KMS-11 (cell line): ENCODE measurements at regions not wholly inside any gene's neighbourhood (a gene's known extent, or its start where the extent isn't known, plus 50 kb on each side); places are given as distances from the start of the nearest gene placed in this dataset.
"Not testable (repeated sequence)": the region's sequence is repeated elsewhere in the genome, so short reads cannot be mapped to it uniquely, and the experiment has no call there.

ENCODE experiments used
- H2AFZ ChIP-seq: fragments of 200-600 bp; sonication (generic); 2 replicates; pipeline ENCODE4 v1.6.1; 2016; ENCODE audit warnings: antibody characterized with exemption, mixed run types, low read depth
- H3K27ac ChIP-seq: fragments of 200-600 bp; sonication (generic); 2 replicates; pipeline ENCODE4 v1.6.1; 2016; ENCODE audit warnings: mild to moderate bottlenecking, mixed run types
- H3K27me3 ChIP-seq: fragments of 200-600 bp; sonication (generic); 2 replicates; pipeline ENCODE4 v1.6.1; 2017; ENCODE audit warnings: mild to moderate bottlenecking, low read depth, mixed run types, moderate library complexity; ENCODE audit not compliant: insufficient read depth
- H3K36me3 ChIP-seq: fragments of 200-600 bp; sonication (generic); 2 replicates; pipeline ENCODE4 v1.6.1; 2017; ENCODE audit warnings: mild to moderate bottlenecking, mixed run types; ENCODE audit not compliant: insufficient read depth
- H3K4me1 ChIP-seq: fragments of 200-600 bp; sonication (generic); 2 replicates; pipeline ENCODE4 v1.6.1; 2016; ENCODE audit warnings: mild to moderate bottlenecking, low read depth, mixed run types; ENCODE audit not compliant: poor library complexity, severe bottlenecking
- H3K4me2 ChIP-seq: fragments of 200-600 bp; sonication (generic); 2 replicates; pipeline ENCODE4 v1.7.0; 2016; ENCODE audit warnings: mild to moderate bottlenecking, mixed run types
- H3K4me3 ChIP-seq: fragments of 200-600 bp; sonication (generic); IDR thresholded peaks from 2 replicates; pipeline ENCODE4 v1.6.1; 2017; ENCODE audit warnings: low read depth, low read length, mixed read lengths; ENCODE audit not compliant: insufficient read depth
- H3K79me2 ChIP-seq: fragments of 200-600 bp; sonication (generic); 2 replicates; pipeline ENCODE4 v1.6.1; 2016; ENCODE audit warnings: low read depth, mixed run types; ENCODE audit not compliant: insufficient read depth
- H3K9ac ChIP-seq: fragments of 200-600 bp; sonication (generic); 2 replicates; pipeline ENCODE4 v1.6.1; 2016; ENCODE audit warnings: mild to moderate bottlenecking, mixed run types
- H4K20me1 ChIP-seq: fragments of 200-600 bp; sonication (generic); 2 replicates; pipeline ENCODE4 v1.6.1; 2016; ENCODE audit warnings: mild to moderate bottlenecking, mixed run types; ENCODE audit not compliant: insufficient read depth
- TF ChIP-seq, protein P1 (sequence below): fragments of 200-600 bp; sonication (generic); conservative IDR thresholded peaks from 2 replicates; pipeline ENCODE4 v1.6.1; 2017; ENCODE audit warnings: low read depth, mild to moderate bottlenecking, antibody characterized with exemption, low read length, moderate library complexity, mixed read lengths

- Histone ChIP-seq H3K36me3 (no peaks in the 10 kb centered on the region), H3K4me3 (no peak overlapping the region), H3K9ac (no peak overlapping the region), H3K4me1 (peaks cover 46% of the 10 kb centered on the region), H3K27me3 (no peaks in the 10 kb centered on the region), H2AFZ (no peak overlapping the region), H3K4me2 (no peak overlapping the region; the same call in 1 of the 2 replicates), H3K79me2 (no peaks in the 10 kb centered on the region), H4K20me1 (no peaks in the 10 kb centered on the region), H3K27ac (no peak overlapping the region)
- TF ChIP-seq, protein P1, sequence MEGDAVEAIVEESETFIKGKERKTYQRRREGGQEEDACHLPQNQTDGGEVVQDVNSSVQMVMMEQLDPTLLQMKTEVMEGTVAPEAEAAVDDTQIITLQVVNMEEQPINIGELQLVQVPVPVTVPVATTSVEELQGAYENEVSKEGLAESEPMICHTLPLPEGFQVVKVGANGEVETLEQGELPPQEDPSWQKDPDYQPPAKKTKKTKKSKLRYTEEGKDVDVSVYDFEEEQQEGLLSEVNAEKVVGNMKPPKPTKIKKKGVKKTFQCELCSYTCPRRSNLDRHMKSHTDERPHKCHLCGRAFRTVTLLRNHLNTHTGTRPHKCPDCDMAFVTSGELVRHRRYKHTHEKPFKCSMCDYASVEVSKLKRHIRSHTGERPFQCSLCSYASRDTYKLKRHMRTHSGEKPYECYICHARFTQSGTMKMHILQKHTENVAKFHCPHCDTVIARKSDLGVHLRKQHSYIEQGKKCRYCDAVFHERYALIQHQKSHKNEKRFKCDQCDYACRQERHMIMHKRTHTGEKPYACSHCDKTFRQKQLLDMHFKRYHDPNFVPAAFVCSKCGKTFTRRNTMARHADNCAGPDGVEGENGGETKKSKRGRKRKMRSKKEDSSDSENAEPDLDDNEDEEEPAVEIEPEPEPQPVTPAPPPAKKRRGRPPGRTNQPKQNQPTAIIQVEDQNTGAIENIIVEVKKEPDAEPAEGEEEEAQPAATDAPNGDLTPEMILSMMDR: no peak
Observed at GRCh38 chr10:129059977-129060376, 407.1 kb upstream of the MGMT start.

DNA sequence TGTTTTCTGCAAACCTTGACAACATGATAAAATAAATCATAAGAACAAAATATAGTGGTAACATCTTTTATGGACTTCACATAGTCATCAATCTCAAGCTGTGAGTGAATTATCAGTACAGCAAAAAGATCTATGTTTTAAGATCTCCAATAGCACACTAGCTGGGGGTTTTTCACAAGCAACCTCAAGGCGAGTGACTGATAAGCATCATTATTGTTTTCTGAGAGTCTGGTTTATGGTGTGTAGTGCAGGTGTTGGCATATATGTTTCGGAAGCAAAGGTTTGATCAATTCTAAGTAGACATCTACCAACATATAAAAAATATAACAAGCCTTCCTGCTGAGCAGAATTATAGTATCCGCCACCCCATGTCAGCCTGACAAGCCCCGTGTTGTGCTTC is 403.8 kb upstream of the MGMT start:
- Histone ChIP-seq H2AFZ (no peak overlapping the region), H3K27me3 (no peaks in the 10 kb centered on the region), H3K4me1 (peaks cover 23% of the 10 kb centered on the region), H3K4me3 (no peak overlapping the region), H3K36me3 (no peaks in the 10 kb centered on the region), H3K9ac (no peak overlapping the region), H3K79me2 (no peaks in the 10 kb centered on the region), H4K20me1 (no peaks in the 10 kb centered on the region), H3K27ac (no peak overlapping the region), H3K4me2 (no peak overlapping the region)
- TF ChIP-seq, protein P1: no peak

DNA sequence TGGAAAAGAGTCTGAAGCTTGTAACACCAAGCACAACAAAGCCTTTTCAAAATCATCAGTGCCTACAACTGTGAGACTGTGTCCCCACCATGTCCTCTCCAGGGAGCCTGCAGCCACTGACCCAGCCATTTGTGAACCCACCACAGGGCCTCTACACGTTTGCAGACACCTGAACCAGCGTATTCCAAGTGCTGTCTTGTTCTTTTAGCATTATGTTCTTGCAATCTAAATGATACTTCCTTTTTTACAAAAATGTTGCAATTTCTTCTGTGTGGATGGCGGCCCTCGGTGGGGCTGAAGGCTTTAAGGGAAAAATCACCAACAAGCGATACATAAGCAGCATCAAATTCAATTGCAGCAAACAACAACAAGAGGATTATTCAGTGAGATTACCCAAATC is 403.2 kb upstream of the MGMT start:
- TF ChIP-seq, protein P1: no peak
- Histone ChIP-seq H3K4me3 (no peak overlapping the region), H3K79me2 (no peaks in the 10 kb centered on the region), H3K36me3 (no peaks in the 10 kb centered on the region), H3K27me3 (no peaks in the 10 kb centered on the region), H2AFZ (no peak overlapping the region), H3K27ac (no peak overlapping the region), H3K9ac (no peak overlapping the region), H3K4me2 (no peak overlapping the region), H3K4me1 (peaks cover 16% of the 10 kb centered on the region), H4K20me1 (no peaks in the 10 kb centered on the region)

GRCh38 chr10:129066529-129066928 is 400.5 kb upstream of the MGMT start:
- not testable (repeated sequence) for H3K36me3 ChIP-seq, H2AFZ ChIP-seq, H3K9ac ChIP-seq, H3K4me2 ChIP-seq, H4K20me1 ChIP-seq, H3K79me2 ChIP-seq, H3K4me3 ChIP-seq, H3K27ac ChIP-seq, H3K27me3 ChIP-seq, H3K4me1 ChIP-seq

DNA sequence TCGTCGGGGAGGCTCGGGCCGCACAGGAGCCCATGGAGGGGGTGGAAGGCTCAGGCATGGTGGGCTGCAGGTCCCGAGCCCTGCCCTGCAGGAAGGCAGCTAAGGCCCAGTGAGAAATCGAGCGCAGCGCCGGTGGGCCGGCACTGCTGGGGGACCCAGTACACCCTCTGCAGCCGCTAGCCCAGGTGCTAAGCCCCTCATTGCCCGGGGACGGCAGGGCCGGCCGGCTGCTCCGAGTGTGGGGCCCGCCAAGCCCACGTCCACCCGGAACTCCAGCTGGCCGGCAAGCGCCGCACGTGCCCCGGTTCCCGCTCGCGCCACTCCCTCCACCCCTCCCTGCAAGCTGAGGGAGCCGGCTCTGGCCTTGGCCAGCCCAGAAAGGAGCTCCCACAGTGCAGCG is 395.6 kb upstream of the MGMT start:
- H3K79me2 ChIP-seq, H4K20me1 ChIP-seq, H3K36me3 ChIP-seq, H3K4me3 ChIP-seq, H3K27me3 ChIP-seq, H2AFZ ChIP-seq, H3K9ac ChIP-seq, H3K27ac ChIP-seq, H3K4me2 ChIP-seq: not testable (repeated sequence)
- H3K4me1 ChIP-seq: peaks cover 15% of the 10 kb centered on the region
